ENCODE measurements at regions not wholly inside any gene's neighbourhood (a gene's known extent, or its start where the extent isn't known, plus 50 kb on each side); places are given as distances from the start of the nearest gene placed in this dataset.

DNA sequence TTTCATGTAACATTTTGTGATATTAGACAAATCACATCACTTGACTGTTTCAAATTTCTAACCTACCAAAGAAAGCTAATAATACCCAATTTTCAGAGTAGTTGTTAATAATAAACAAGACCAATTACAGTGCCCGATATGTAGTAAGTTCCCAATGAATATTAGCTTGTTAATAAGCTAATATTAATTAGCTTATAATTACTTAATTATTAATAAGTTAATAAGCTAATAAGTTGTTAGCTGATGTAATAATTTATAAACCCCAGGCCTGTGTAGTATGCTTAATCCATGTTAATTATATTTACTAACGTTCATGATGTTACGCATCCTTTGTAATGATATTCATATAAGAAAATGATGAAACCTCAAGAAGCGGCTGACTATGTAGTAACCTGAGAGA is 643.8 kb upstream of the KIRREL3 start (continued):
- TF ChIP-seq, protein P1, sequence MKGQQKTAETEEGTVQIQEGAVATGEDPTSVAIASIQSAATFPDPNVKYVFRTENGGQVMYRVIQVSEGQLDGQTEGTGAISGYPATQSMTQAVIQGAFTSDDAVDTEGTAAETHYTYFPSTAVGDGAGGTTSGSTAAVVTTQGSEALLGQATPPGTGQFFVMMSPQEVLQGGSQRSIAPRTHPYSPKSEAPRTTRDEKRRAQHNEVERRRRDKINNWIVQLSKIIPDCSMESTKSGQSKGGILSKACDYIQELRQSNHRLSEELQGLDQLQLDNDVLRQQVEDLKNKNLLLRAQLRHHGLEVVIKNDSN (IDR thresholded peaks at IDR 0.05; ENCODE audit: borderline replicate concordance, extremely low read length, insufficient read depth, low read depth, low read length): no peak

DNA sequence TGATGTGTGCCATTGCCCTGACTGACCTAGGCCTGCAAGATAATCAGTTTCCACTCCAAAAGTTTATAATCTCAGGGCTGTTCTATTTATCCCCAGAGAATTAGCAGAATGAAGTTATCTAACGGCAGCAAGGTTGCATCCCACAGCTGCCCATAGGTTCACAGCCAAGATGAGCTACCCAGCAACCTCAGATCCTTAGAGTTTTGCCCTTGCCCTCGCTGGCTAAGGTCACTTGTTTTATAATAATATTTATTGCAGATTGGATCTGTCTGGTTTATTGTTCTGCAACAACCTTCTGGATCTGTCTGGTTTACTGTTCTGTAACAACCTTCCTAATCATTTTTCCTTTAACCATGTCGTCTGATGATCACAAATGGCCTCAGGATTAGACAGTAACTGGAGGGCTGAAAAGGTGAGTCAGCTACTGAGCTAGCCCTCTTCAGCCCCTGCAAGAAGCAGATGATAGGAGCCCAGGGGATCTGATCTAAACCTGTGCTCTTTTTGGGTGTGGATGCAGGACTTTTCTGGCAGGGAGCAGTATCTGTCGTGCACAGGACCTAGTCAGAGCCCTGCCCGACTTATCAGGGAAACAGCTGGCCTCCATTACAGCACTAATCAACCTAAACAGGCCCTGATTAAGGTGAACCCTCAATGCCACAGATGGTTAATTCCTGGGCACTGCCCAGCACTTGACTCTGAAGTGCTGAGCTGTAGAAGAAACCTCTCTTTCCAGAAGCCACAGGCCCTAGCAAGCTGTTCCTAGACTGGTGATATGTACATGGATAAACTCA is 642.9 kb upstream of the KIRREL3 start:
- no peaks in the 10 kb centered on the region for H3K79me2 ChIP-seq (ENCODE audit: control insufficient read depth, insufficient read depth, low read length)
- no peak for ATAC-seq
- H3K4me1 ChIP-seq (ENCODE audit: control insufficient read depth, insufficient read depth, low read length): no peaks in the 10 kb centered on the region
- H3K36me3 ChIP-seq (ENCODE audit: control insufficient read depth in 2 of 2, insufficient read depth in 2 of 2, low read length in 1 of 2): no peaks in the 10 kb centered on the region
- no peak overlapping the region for H3K4me2 ChIP-seq (ENCODE audit: control insufficient read depth, insufficient read depth)
- 8% methylated on average over 5 of the region's 5 CpGs for WGBS (ENCODE audit: insufficient coverage, insufficient replicate concordance, low lambda C conversion rate, missing lambda C conversion rate)
- ChIA-PET POLR2A (no interaction called here), RAD21 (ENCODE audit: unreplicated experiment) (no interaction called here), SMC1A (ENCODE audit: uncharacterized antibody, unreplicated experiment) (interaction anchor here (1.3 to 1.7 kb wide), 2 partner anchors 10 kb away, joined by 3 to 4 read pairs; no protein-coding TSS in a partner anchor), CTCF (no interaction called here)
- no peak overlapping the region for H3K4me3 ChIP-seq
- H3K27me3 ChIP-seq (replicated peaks in 1 of 2; ENCODE audit: control insufficient read depth in 2 of 2, insufficient read depth in 2 of 2, low read length in 1 of 2): no peaks in the 10 kb centered on the region
- TF ChIP-seq, protein P2, sequence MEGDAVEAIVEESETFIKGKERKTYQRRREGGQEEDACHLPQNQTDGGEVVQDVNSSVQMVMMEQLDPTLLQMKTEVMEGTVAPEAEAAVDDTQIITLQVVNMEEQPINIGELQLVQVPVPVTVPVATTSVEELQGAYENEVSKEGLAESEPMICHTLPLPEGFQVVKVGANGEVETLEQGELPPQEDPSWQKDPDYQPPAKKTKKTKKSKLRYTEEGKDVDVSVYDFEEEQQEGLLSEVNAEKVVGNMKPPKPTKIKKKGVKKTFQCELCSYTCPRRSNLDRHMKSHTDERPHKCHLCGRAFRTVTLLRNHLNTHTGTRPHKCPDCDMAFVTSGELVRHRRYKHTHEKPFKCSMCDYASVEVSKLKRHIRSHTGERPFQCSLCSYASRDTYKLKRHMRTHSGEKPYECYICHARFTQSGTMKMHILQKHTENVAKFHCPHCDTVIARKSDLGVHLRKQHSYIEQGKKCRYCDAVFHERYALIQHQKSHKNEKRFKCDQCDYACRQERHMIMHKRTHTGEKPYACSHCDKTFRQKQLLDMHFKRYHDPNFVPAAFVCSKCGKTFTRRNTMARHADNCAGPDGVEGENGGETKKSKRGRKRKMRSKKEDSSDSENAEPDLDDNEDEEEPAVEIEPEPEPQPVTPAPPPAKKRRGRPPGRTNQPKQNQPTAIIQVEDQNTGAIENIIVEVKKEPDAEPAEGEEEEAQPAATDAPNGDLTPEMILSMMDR (IDR thresholded peaks at IDR 0.05 in 2 of 3, conservative IDR thresholded peaks at IDR 0.05 in 1 of 3; ENCODE audit: control insufficient read depth in 2 of 3, extremely low read depth in 1 of 3, insufficient read depth in 1 of 3, low read depth in 3 of 3, low read length in 3 of 3): no peak
- TF ChIP-seq HDGF (IDR thresholded peaks at IDR 0.05) (no peak), ZNF622 (IDR thresholded peaks at IDR 0.05) (no peak), KAT2A (conservative IDR thresholded peaks at IDR 0.05; ENCODE audit: control insufficient read depth, low read depth, low read length) (no peak), ZNF274 (IDR thresholded peaks at IDR 0.05; ENCODE audit: insufficient read depth, insufficient read length) (no peak), IRF4 (IDR thresholded peaks at IDR 0.05; ENCODE audit: low read depth, low read length) (no peak), CBX5 (IDR thresholded peaks at IDR 0.05; ENCODE audit: low read depth) (no peak), NFXL1 (IDR thresholded peaks at IDR 0.05; ENCODE audit: borderline replicate concordance) (no peak)
- TF ChIP-seq, protein P3, sequence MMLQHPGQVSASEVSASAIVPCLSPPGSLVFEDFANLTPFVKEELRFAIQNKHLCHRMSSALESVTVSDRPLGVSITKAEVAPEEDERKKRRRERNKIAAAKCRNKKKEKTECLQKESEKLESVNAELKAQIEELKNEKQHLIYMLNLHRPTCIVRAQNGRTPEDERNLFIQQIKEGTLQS (IDR thresholded peaks at IDR 0.05; ENCODE audit: borderline replicate concordance, extremely low read depth, low read depth, low read length): no peak
- no peak overlapping the region for H2AFZ ChIP-seq (ENCODE audit: control insufficient read depth, low read depth, low read length)
- no peak for FAIRE-seq
- no peak overlapping the region for H3K9ac ChIP-seq (ENCODE audit: control insufficient read depth, insufficient read depth, low read length)
- H3K9me3 ChIP-seq (replicated peaks; ENCODE audit: control insufficient read depth, insufficient read depth, low read length): no peaks in the 10 kb centered on the region
- intact Hi-C loops (cut with micrococcal nuclease; ENCODE audit: unreplicated experiment) (no loop called here), in situ Hi-C loops (cut with MboI) (no loop called here)
- no peaks in the 10 kb centered on the region for H4K20me1 ChIP-seq (ENCODE audit: control insufficient read depth, insufficient read depth)
- no TSS peak for BruUV-seq (replicated peaks)
- H3K27ac ChIP-seq (ENCODE audit: control insufficient read depth, insufficient read depth): no peak overlapping the region
- no peak for DNase-seq (ENCODE audit: low read depth, low spot score)

Data from GM12878 (cell line).